ENCODE measurements at regions not wholly inside any gene's neighbourhood (a gene's known extent, or its start where the extent isn't known, plus 50 kb on each side); places are given as distances from the start of the nearest gene placed in this dataset.

DNA sequence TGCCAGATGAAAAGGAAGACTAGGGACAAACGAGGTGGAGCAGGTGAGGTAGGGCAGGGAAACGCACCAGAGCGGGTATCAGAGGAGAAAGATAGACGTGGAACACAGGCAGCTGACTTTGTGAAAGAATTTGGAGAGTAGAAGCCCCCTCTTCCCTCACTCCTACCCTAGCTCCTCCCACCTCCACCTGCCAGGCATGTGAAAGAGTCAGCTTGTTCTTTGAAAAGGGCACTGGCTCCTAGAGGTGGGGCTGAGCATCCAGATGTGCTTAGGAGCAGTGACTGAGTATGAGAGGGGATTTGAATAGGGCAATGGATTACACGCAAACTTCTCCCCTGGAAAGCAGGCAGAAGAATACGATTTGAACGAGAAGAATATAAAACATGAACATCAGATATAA, 174.2 kb upstream of the INHBA start:
- DNase-seq = no peak

DNA sequence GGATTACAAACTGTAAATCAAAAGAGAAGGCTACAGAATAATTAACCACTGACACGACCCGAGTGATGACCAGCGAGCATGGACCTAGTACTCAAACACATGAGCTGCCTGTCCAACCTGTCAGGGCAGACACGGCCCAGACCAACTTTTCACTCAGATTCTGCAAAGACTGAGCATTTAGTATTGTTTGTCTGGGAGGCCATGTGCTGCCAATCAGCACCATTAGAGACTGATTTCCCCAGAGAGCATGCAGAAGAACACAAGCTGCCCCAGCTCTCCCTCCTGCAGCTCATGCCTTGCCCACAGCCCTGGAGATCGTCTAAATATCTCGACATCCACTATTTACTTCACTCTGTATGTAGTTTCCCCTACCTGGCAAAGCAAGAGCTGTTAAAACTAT, 172.6 kb upstream of the INHBA start:
- no peak for DNase-seq

DNA sequence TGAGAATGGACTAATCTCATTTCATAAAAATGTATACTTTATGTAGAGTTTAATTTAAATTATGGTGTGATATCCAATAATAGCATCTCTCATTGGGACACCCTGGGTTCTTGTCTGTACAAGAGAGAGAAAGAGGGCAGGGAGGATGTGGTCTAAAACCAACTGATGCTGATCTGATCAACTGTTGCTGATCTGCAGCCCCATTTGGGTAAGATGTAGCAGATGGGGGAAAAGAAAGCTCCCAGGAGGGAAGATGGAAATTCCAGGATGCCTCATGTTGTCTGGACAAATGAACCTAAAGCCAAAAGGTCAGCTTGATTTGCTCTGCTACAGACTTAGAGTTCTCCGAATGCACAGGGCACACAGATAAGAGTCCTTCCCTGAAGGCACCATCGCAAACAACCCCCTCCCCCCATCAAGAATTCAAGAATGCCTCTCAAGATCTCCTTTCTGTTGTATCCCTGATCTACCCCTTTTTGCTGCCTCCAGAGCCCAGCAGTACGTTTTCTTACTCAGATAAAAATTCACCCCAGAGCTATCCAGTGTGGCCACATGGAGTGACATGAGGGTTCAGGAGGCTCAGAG, 171.4 kb upstream of the INHBA start:
- no peak for DNase-seq

DNA sequence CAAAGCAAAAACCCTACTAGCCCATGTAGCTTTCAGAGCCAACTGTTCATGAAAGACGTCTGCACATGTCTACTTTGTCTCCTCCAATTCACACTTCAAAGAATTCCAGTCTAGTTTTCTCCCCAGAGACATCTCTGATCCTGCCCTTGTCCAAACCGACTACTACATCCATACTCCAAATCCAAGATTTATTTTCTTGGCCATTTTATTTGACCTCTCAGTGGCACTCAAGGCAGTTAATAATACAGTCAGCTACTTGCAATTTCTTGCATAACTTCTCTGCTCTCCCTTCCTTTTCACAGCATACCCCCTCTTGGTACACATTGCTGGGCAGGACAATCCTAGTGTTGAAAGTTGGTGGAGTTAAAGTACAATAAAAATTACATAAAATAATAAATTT, 170.9 kb upstream of the INHBA start:
- DNase-seq = no peak

DNA sequence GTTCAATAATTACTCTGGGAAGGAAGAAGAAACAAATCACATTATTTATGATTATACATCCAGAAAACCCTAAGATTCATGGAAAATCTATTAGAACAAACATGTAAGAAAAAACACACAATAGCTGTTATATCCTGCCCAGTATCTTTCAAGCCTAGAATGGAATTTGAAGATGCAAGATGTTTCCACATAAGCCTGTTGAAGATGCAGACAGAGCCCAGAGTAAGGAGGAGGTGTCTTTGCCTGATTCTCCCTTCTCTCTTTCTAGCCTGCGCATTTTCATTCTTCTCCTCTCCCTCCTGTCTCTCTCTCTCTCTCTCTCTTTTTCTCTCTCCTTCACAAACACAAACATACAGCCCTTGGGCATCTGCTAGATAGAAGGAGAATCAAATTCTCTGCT, 170.1 kb upstream of the INHBA start:
- no peak for DNase-seq

DNA sequence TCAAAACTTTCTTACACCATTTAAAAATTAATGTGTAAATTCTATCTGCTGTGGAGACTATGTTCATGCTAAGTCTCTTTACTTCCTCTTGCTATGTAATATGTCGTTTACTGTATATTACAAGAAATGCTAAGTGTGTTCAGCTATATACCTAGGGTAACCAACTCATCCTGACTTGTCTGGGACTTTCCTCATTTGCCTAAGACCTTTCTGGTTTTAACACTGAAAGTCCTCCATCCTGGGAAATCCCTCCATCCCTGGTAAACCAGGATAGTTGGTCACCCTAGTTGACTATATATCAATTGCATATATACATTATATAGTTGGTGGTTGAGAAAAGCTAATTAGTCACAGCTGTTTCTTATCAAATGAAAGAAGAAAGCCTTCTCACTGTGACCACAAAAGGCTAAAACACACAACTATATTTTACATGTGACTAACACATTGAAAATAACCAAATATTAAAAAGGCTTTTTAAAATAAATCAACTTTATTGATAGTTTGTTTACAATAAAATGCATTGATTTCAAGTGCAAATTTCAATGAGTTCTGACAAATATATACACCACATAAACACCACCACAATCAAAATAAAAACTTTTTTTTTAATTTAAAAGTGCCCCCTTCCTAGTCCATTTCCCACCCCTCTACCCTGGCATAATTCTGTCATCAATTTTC, 167.7 kb upstream of the INHBA start:
- DNase-seq = no peak

DNA sequence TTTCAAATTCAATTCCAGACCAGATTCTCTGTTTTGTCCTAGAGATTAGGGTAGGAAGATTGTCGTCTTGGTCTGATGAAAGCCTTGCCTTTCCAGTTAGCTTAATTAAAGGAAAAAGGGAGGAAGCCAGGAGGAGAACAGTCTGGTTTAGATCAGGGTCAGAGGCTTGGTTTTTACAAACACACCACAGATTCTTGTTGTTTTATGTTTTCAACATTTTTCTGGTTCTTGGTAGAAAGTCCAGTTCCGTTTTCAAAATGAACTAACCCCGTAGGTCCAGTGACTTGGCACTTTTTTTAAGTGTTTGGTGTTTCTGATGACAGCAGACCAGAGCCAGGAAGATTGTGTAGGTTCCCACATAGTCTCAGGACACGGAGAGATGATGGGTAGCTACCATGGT, 167.1 kb upstream of the INHBA start:
- no peak for DNase-seq

DNA sequence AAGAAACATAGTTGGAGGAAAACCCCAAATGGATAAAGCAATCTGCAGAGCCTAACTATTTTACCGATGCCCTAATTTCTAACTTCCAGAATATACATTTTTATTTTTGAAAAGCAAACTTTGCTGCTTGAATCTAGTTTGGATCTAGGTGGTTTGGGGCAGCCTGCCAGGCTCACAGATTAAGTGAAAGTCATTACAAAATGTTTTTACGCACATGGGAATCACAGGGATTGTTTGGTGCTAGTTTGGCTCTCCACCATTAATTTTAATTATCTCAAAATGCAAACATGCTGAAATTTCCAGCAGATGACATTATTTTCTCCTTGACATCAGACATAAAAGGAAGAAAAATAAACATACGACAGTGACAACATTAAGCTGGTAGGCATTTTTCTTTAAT, 166.7 kb upstream of the INHBA start:
- DNase-seq = no peak

DNA sequence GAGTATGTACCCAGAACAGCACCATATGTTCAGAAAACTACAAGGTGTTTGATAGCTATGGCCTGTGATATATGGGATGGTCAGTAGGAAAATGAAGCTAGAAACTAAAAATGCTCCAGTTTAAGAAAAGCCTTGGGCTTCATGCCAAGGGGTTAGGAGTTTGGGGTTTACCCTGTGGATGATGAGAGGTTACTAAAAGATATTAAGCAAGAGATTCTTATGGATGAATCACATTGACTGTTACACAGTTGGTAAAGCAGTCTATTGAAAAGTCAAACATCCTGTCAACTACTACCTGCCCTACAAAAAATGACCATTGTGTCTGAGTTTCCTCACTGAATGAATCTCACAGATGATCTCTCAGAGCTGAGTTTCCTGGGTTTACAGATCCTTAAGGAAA, 166.2 kb upstream of the INHBA start:
- no peak for DNase-seq

DNA sequence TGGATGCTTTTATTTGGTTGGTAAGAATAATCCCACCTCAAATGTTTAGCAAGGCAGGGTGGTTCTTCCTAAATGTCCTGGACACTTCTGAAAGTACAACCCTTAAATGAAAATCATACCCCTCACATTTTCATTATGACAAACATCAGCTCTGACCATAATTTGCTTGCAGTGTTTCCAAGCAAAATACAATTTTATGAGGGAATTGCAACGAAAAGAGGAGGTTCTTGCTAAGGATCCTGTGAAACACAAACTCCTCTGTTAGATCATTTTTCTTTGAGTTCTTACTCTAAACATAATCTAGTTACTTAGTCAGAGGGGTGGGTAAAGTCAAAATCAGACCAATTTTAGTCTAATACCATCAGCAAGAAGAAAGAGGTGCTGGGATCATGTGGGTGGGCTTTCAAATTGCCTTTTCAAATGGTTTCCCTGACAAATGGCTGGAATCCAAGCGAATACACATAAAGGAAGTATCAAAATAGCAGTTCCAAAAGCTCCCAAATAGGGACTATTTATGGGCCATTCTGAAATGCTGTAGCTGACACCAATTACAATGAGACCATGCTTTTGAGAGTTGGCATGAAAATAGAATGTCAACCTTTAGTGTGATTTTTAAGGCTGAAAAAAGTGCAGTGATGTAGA, 164.9 kb upstream of the INHBA start:
- DNase-seq = no peak

DNA sequence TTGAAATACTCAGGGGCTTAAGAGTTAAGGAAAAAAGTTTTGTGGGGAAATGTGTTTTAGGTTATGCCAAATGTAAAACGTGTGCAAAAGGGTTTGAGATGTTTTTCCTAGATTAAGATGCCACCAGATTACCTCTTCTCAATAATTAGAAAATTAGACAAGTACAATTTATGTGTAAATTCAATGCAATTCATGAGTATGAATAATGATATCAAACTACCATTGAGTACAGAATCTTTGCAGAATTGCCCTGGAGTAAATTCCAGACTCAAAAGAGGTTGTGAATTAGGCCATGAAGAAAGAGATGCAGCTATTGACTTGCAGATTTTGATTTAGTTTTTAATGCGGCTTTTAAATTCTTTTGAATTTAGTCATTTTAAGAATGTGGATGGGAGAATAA, 159.4 kb upstream of the INHBA start:
- DNase-seq = no peak

DNA sequence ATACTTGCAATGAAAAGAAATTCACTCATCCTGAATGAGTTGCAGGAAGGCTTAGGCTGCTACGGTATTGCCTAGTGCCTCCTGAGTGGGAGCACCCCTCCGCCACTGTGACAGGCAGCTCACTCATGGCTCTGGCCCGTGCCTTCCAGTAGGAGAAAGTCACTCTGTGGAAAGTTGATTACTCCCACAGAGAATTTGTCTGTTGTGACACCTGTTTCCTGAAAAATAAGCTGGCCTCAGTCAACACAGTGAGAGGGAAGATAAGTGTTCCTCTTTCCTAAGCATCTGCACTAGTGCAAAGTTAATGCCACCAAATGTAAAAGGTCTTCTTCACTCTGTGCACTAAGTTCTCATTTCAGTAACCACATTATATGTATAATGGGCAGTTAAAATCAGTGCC, 158.8 kb upstream of the INHBA start:
- no peak for DNase-seq

DNA sequence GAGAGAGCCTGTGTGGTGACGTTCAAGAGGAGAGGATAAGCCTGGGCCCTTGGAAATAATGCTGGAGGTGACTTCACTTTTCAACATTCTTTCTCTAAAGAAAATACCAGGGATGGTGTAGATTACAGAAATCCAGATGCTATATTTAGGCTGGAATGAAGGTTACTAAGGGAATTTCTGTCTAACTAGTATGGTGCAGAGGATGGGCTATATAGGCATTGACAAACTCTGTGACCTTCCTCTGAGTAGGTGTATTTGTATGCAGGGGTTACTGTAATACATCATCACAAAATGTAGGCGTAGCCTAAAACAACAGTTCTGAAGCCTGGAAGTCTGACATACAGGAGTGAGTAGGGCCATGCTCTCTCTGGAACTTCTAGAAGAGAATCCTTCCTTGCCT, 155.3 kb upstream of the INHBA start:
- no peak for DNase-seq

DNA sequence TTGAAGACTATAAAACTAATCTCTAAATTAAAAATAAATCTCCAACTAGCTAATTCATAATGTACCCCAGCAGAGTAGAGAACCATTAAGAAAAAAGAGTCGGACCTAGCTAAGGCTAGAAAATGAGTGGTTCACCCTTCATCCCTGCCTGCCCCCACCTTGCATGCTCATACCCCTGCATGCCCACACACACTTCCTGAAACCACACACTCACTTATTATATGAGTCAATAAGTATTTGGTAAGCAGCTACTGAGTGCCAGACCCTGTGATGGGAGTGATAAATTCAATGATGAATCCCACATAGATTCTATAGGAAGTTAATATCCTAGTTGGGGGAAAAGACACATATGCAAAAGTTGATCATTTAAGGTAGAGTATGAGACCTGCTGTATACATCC, 152.9 kb upstream of the INHBA start:
- no peak for DNase-seq

DNA sequence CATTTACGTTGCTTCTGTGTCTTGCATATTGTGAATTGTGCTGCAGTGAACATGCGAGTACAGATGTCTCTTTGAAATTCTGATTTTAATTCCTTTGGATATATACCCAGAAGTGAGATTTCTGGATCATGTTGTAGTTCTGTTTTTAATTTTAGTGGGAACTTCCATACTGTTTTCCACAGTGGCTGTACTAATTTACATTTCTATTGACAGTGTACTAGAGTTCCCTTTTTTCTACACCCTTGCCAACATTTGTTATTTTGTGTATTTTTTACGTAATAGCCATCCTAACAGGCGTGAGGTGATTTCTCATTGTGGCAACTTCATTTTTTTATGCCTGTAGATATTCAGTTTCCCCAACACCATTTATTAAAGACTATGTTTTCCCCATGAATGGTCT, 144.7 kb upstream of the INHBA start:
- no peak for DNase-seq

DNA sequence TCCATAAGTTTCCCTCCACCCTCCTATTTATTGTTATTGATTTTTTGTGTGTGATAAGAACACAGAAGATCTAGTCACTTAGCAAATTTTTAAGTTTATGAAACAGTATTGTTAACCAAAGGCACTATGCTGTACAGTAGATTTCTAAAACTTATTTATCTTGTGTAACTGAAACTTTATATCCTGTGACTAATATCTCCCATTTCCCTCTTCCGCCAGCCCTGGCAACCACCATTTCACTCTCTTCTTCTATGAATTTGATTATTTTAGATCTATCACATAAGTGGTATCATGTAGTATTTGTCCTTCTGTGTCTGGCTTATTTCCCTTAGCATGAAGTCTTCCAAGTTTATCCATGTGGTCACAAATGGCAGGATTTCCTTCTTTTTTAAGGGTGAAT, 144.3 kb upstream of the INHBA start:
- no peak for DNase-seq

DNA sequence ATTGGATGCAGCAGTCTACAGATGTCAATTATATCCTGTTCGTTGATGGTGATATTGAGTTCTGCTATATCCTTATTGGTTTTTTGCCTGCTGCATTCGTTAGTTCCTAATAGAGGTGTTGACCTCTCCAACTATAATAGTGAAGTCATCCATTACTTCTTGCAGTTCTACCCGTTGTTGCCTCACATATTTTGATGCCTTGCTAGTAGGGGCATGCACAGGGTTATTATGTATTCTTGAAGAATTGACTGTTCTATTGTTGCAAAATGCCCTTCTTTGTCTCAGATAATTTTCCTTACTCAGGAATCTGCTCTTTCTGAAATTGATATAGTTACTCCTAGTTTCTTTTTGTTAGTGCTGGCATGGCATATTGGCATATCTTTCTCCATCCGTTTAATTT, 140.1 kb upstream of the INHBA start:
- no peak for DNase-seq

DNA sequence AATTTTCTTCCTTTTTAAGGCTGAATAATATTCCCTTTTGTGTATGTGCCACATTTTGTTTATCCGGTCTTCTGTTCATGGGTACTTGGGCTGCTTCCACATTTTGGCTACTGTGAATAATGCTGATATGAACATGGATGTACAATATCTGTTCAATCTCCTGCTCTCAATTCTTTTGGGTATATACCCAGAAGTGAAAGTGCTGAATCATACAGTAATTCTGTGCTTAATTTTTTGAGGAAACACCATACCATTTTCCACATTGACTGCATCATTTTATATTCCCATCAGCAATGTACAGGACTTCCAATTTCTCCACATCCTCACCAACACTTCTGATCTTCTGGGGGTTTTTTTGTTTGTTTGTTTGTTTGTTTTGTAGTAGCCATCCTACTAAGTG, 135.0 kb upstream of the INHBA start:
- no peak for DNase-seq

DNA sequence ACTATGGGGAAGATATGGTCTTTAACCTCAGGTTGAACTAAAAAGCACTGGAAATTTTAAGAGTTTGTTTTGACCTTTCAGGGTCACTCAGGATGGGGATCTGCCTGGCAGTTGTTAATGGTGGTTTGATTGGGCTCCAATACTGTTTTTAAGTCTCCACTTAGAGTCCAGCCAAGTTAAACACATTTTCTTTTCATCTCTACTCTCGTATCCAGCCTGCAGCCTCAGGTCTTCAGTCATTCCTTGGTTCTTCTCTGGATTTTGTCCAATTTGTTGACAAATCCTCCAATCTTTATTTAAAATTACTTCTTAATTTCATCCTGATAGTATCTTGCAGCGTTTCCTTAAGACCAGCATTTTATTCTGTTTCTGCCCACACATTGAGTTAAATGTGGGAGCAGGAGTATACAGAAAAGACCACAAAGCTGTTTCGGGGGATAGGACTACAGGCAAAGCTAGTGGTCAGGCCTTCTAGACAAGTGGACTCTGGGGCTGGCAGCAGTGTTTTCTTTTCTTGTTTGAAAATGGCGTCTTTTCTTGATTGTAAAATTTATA, 133.2 kb upstream of the INHBA start:
- DNase-seq = no peak

DNA sequence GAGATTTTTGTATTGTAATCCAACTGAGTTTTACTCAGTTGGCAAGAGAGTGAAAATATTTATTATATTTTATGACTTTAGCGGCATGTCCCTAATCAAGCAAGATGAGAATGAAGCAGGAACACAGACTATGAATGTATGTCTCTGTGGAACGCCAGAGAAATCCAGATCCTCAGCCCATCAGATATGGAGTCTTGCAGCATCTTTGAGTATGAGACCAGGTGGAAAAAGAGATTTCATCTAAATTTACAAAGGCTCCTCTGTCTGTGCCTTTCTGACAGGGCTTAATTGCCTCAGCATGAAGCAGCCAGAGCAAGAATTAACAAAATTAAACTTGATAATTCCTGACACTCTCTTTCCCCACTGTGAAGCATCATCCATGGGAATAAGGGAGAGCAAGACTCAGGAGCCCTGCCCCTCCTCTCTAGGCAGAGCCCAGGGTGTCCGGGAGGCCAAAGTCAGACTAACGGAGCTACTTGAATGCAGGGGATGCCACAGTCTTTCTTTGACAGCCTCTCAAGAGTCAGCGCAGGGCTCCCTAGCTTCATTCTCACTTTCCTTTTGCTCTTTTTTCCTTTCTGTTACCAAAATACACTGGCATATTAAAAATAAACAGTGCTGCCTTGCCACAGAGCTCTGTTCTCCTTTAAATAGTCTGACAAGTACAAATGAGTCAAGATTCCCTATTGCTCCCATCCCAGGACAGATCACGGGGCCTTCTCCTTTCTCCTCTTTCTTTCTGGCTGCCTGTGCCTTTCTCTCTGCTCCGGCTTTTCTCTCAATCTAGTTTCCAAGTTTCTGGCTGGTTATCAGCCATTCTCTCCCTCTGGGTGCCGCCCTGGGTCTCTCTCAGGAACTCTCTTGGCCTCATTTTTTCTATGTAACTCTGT, 132.2 kb upstream of the INHBA start:
- DNase-seq = no peak

DNA sequence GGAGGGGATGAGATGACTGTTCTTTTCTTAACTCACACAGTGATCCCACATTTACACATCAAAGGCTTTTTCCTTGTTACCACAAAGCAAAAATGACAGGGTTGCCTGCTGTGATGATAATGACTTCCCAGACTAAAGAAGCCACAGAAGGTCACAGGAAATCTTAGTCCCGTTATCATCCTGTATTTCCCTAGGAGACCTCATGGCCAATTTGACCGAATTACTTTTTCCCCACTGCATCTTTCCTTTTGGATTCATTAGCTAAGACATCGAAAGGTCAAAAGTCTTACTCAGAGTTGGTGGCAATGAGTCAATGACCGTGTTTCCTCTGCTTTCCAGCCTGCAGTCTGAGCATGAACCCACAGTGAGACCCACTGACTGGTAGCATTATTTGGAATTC, 130.1 kb upstream of the INHBA start:
- no peak for DNase-seq

DNA sequence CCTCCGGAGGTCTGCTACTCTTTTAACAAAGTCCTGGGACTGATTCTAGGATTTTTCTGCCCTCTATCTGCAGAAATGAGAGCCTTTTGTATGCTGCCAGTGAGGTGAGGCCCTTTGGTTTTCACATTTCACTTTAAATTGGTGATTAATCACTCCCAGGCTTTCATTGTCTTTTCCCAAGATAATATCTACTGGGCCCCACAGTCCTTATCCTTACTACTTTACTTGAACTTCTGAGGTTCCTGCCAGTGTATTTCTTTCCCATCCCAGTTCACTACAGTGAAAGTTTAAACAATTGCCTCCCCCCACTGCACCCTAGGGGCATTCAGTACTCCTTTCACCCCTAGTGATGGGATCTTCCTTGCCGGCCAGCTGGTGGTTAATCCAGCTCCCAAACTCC, 127.4 kb upstream of the INHBA start:
- DNase-seq = no peak

DNA sequence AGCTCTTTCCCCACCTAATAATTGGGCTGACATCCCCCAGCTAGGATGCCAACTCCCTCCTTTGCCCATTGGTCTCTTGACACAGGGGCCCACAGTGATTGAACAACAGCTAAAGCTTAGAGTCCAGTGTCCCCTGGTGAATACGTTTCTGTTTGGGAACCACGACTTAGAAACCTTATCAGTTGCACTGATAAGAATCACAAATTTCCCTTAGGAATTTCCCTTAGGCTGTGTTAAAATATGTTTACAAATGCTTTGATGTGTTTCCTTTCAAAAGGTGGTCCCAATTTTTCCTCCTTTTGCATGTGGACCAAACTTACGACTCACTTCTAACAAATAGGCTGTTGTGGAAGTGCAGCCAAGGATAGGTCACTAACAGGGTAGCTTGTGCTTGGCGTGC, 126.0 kb upstream of the INHBA start:
- DNase-seq = no peak

All from effector CD4-positive, alpha-beta T cell (primary cell).